Mesenchymal stem cell (in vitro differentiated cells and primary cell): ENCODE measurements at regions not wholly inside any gene's neighbourhood (a gene's known extent, or its start where the extent isn't known, plus 50 kb on each side); places are given as distances from the start of the nearest gene placed in this dataset.
"Not testable (repeated sequence)": the region's sequence is repeated elsewhere in the genome, so short reads cannot be mapped to it uniquely, and the experiment has no call there.

Experiments used
- DNase-seq: peaks from one replicate; pipeline ENCODE4 v3.0.0-alpha.2; 2013
- H2AFZ ChIP-seq: one replicate; pipeline ENCODE4 v1.6.1; 2013; ENCODE audit warnings: low read depth, mild to moderate bottlenecking, control low read depth, inconsistent platforms, low read length, moderate library complexity
- H2AK5ac ChIP-seq: 2 replicates; pipeline ENCODE4 v1.6.1; 2013; ENCODE audit warnings: low read length, moderate library complexity, mild to moderate bottlenecking, inconsistent platforms; ENCODE audit not compliant: severe bottlenecking
- H2BK120ac ChIP-seq: one replicate; pipeline ENCODE4 v1.6.1; 2013; ENCODE audit warnings: low read depth, mild to moderate bottlenecking, inconsistent platforms, low read length, moderate library complexity
- H2BK12ac ChIP-seq, 2 experiments: one replicate each; pipeline ENCODE4 v1.6.1; 2013; ENCODE audit warnings: inconsistent platforms in 2 of 2, low read length in 2 of 2, mild to moderate bottlenecking in 2 of 2, moderate library complexity in 2 of 2, control low read depth in 1 of 2
- H2BK15ac ChIP-seq: one replicate; pipeline ENCODE4 v1.6.1; 2013; ENCODE audit warnings: mild to moderate bottlenecking, low read depth, inconsistent platforms; ENCODE audit not compliant: poor library complexity, severe bottlenecking
- H2BK5ac ChIP-seq: 2 replicates; pipeline ENCODE4 v1.6.1; 2013; ENCODE audit warnings: low read depth, mild to moderate bottlenecking, low read length, control low read depth, inconsistent platforms; ENCODE audit not compliant: poor library complexity, severe bottlenecking
- H3K14ac ChIP-seq, 2 experiments: one replicate each; pipeline ENCODE4 v1.6.1; 2013; ENCODE audit warnings: inconsistent platforms in 2 of 2, low read length in 2 of 2, control low read depth in 1 of 2, mild to moderate bottlenecking in 1 of 2, moderate library complexity in 1 of 2
- H3K18ac ChIP-seq, 2 experiments: one replicate each; pipeline ENCODE4 v1.6.1; 2013; ENCODE audit warnings: inconsistent platforms in 2 of 2, low read length in 2 of 2, control low read depth in 1 of 2, low read depth in 1 of 2, mild to moderate bottlenecking in 1 of 2
- H3K23ac ChIP-seq, 2 experiments: one replicate each; pipeline ENCODE4 v1.6.1; 2013; ENCODE audit warnings: inconsistent platforms in 2 of 2, low read length in 2 of 2, mild to moderate bottlenecking in 2 of 2, moderate library complexity in 2 of 2, control low read depth in 1 of 2
- H3K27ac ChIP-seq: 2 replicates; pipeline ENCODE4 v1.5.1; 2013; ENCODE audit warnings: mild to moderate bottlenecking, moderate library complexity, low read length, control low read depth, inconsistent platforms; ENCODE audit not compliant: poor library complexity, severe bottlenecking
- H3K27me3 ChIP-seq, 2 experiments: 2 replicates each; pipeline versions ENCODE4 v1.6.1 to v1.7.0; 2013; ENCODE audit warnings: low read length in 2 of 2, mild to moderate bottlenecking in 2 of 2, moderate library complexity in 2 of 2, control low read depth in 1 of 2, inconsistent platforms in 1 of 2; ENCODE audit not compliant: control insufficient read depth in 1 of 2, insufficient read depth in 1 of 2
- H3K36me3 ChIP-seq, 2 experiments: 2 replicates each; pipeline versions ENCODE4 v1.6.1 to v1.7.0; 2013; ENCODE audit warnings: low read length in 2 of 2, control low read depth in 1 of 2, inconsistent platforms in 1 of 2, low read depth in 1 of 2, mild to moderate bottlenecking in 1 of 2; ENCODE audit not compliant: insufficient read depth in 2 of 2, control insufficient read depth in 1 of 2
- H3K4ac ChIP-seq, 2 experiments: one replicate each; pipeline ENCODE4 v1.6.1; 2013; ENCODE audit warnings: inconsistent platforms in 2 of 2, low read length in 2 of 2, mild to moderate bottlenecking in 2 of 2, moderate library complexity in 2 of 2, control low read depth in 1 of 2, low read depth in 1 of 2
- H3K4me1 ChIP-seq: 2 replicates; pipeline ENCODE4 v1.6.1; 2013; ENCODE audit warnings: low read depth, low read length, control low read depth; ENCODE audit not compliant: control insufficient read depth, insufficient read depth
- H3K4me2 ChIP-seq: 2 replicates; pipeline ENCODE4 v1.6.1; 2013; ENCODE audit warnings: low read length, mild to moderate bottlenecking, inconsistent platforms; ENCODE audit not compliant: poor library complexity, severe bottlenecking
- H3K4me3 ChIP-seq, 2 experiments: 2 replicates each; pipeline versions ENCODE4 v1.5.1 to v1.7.0; 2013; ENCODE audit warnings: low read length in 2 of 2, mild to moderate bottlenecking in 2 of 2, control low read depth in 1 of 2, low read depth in 1 of 2; ENCODE audit not compliant: insufficient read depth in 1 of 2
- H3K79me1 ChIP-seq: replicated peaks from 2 replicates; pipeline ENCODE4 v1.6.1; 2013; ENCODE audit warnings: mild to moderate bottlenecking, control low read depth, low read length, inconsistent platforms; ENCODE audit not compliant: poor library complexity, severe bottlenecking
- H3K9ac ChIP-seq: 2 replicates; pipeline ENCODE4 v1.7.0; 2013; ENCODE audit warnings: mild to moderate bottlenecking, low read length, moderate library complexity
- H3K9me3 ChIP-seq: 2 replicates; pipeline ENCODE4 v1.7.0; 2013; ENCODE audit warnings: mild to moderate bottlenecking, low read length; ENCODE audit not compliant: control insufficient read depth
- H4K8ac ChIP-seq: one replicate; pipeline ENCODE4 v1.6.1; 2013; ENCODE audit warnings: inconsistent platforms, mild to moderate bottlenecking, low read length, moderate library complexity
- H4K91ac ChIP-seq: one replicate; pipeline ENCODE4 v1.6.1; 2013; ENCODE audit warnings: mild to moderate bottlenecking, low read length, inconsistent platforms
- WGBS: methylation state at CpG from one replicate; pipeline ENCODE4 v1.1.7; 2013; ENCODE audit warnings: mixed read lengths; 5-methylcytosine and 5-hydroxymethylcytosine counted together

DNA sequence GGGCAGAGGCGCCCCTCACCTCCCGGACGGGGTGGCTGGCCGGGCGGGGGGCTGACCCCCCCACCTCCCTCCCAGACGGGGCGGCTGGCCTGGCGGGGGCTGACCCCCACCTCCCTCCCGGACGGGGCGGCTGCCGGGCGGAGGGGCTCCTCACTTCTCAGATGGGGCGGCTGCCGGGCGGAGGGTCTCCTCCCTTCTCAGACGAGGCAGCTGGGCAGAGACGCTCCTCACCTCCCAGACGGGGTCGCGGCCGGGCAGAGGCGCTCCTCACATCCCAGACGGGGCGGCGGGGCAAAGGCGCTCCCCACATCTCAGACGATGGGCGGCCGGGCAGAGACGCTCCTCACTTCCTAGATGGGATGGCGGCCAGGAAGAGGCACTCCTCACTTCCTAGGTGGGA lies 163.3 kb downstream of the ZFP36L2 start:
- H3K79me1 ChIP-seq, H2BK120ac ChIP-seq, H3K4me3 ChIP-seq, H3K36me3 ChIP-seq, H2BK12ac ChIP-seq, H2AK5ac ChIP-seq, H3K4me2 ChIP-seq, H3K27me3 ChIP-seq, DNase-seq, H4K91ac ChIP-seq, H3K18ac ChIP-seq, H3K4ac ChIP-seq, H2BK15ac ChIP-seq, H3K9ac ChIP-seq, H3K14ac ChIP-seq, H3K27ac ChIP-seq, H2AFZ ChIP-seq, H3K23ac ChIP-seq, H4K8ac ChIP-seq, H2BK5ac ChIP-seq: not testable (repeated sequence)
- WGBS: 96% methylated on average over 8 of the region's 32 CpGs
- Histone ChIP-seq H3K4me1 (peaks cover 11% of the 10 kb centered on the region), H3K9me3 (peaks cover 12% of the 10 kb centered on the region)

GRCh38 chr2:43062058-43062457 lies 164.3 kb downstream of the ZFP36L2 start:
- Histone ChIP-seq H2BK5ac (no peak overlapping the region), H4K8ac (no peak overlapping the region), H2BK120ac (no peak overlapping the region), H3K27me3 (no peaks in the 10 kb centered on the region), H3K79me1 (no peaks in the 10 kb centered on the region), H3K4ac (no peak overlapping the region), H3K4me2 (no peak overlapping the region), H3K9me3 (peaks cover 12% of the 10 kb centered on the region), H4K91ac (no peak overlapping the region), H2BK12ac (no peak overlapping the region), H3K14ac (no peak overlapping the region), H2BK15ac (no peak overlapping the region), H2AK5ac (no peak overlapping the region), H2AFZ (no peak overlapping the region), H3K36me3 (no peaks in the 10 kb centered on the region), H3K9ac (no peak overlapping the region), H3K23ac (no peak overlapping the region), H3K18ac (no peak overlapping the region), H3K4me1 (peaks cover 16% of the 10 kb centered on the region), H3K4me3 (peak overlapping the region in 1 of 2 experiments; percentile 31), H3K27ac (no peak overlapping the region)
- DNase-seq: no peak

- Histone ChIP-seq H3K9me3 (peaks cover 12% of the 10 kb centered on the region), H2BK15ac (peak overlapping the region; percentile 12), H3K14ac (no peak overlapping the region), H3K23ac (no peak overlapping the region), H3K27ac (no peak overlapping the region), H2BK120ac (peak overlapping the region; percentile 91), H2BK12ac (peak overlapping the region; percentile 89 to 95), H4K8ac (peak overlapping the region; percentile 95), H4K91ac (peak overlapping the region; percentile 81), H3K9ac (no peak overlapping the region), H2AK5ac (peak overlapping the region; percentile 84), H3K4me1 (peaks cover 19% of the 10 kb centered on the region), H3K27me3 (peaks cover 0 to under 1% of the 10 kb centered on the region in 2 experiments), H3K4me3 (no peak overlapping the region), H3K4ac (peak overlapping the region in 1 of 2 experiments; percentile 80), H3K18ac (peak overlapping the region; percentile 47 to 54), H2BK5ac (no peak overlapping the region), H3K79me1 (no peaks in the 10 kb centered on the region), H2AFZ (no peak overlapping the region), H3K36me3 (no peaks in the 10 kb centered on the region), H3K4me2 (no peak overlapping the region)
- no peak for DNase-seq
- WGBS: 98% methylated on average over 3 of the region's 3 CpGs
These were observed 165.9 kb downstream of the ZFP36L2 start for GRCh38 chr2:43060390-43061016.

DNA sequence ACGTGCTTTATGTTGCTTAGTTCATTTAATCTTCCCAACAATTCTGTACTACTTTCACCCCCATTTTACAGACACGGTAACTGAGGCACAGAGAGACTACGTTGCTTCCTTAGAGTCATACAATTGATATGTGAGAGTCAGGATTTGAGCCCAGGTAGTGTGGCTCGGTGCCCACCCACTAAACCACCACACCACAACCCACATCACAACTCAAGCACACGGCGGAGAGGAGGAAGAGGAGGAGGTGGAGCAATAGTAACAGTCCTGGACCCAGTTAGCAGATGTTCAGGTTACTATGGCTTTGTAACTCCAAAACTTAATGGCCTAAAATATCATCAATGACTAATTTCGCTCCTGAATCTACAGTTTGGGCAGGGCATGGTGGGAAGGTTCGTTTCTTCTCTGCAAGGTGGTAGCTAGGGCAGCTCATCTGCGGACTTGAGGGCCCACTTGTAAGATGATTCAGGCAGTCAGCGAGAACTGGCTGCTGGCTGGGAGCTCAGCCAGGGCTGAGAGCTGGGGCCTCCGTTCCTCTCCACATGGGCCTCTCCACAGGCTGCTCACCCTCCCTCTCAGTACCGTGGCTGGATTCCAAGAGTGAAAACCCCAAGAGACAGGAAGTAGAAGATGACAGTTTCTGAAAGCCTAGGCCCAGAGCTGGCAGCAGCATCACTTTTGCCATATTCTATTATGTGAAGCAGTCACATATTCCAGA lies 167.1 kb downstream of the ZFP36L2 start:
- peaks cover 12% of the 10 kb centered on the region for H3K9me3 ChIP-seq
- H3K4me2 ChIP-seq: no peak overlapping the region
- H3K27me3 ChIP-seq: peaks cover 0 to 12% of the 10 kb centered on the region in 2 experiments
- peak overlapping the region; percentile 73 to 86 for H3K18ac ChIP-seq
- no peaks in the 10 kb centered on the region for H3K36me3 ChIP-seq
- no peak overlapping the region for H3K9ac ChIP-seq
- no peak overlapping the region for H2BK5ac ChIP-seq
- H2BK15ac ChIP-seq: peak overlapping the region; percentile 44
- peak overlapping the region; percentile 76 to 89 for H3K4ac ChIP-seq
- peak overlapping the region; percentile 83 for H4K8ac ChIP-seq
- no peaks in the 10 kb centered on the region for H3K79me1 ChIP-seq
- peak overlapping the region; percentile 71 for H2AK5ac ChIP-seq
- peak overlapping the region; percentile 75 for H4K91ac ChIP-seq
- DNase-seq: peak; percentile 94
- H3K4me3 ChIP-seq: no peak overlapping the region
- H2AFZ ChIP-seq: no peak overlapping the region
- WGBS: 61% methylated on average over 7 of the region's 12 CpGs
- peak overlapping the region; percentile 12 for H3K27ac ChIP-seq
- peak overlapping the region; percentile 59 for H2BK120ac ChIP-seq
- H2BK12ac ChIP-seq: peak overlapping the region; percentile 91 to 94
- H3K23ac ChIP-seq: no peak overlapping the region
- H3K4me1 ChIP-seq: peaks cover 20% of the 10 kb centered on the region
- H3K14ac ChIP-seq: no peak overlapping the region
